ENCODE measurements at regions not wholly inside any gene's neighbourhood (a gene's known extent, or its start where the extent isn't known, plus 50 kb on each side); places are given as distances from the start of the nearest gene placed in this dataset.

GRCh38 chr2:220079595-220079994 is 452.2 kb downstream of the SLC4A3 start:
- no peak overlapping the region for H3K27ac ChIP-seq
- DNase-seq (ENCODE audit: low spot score) = no peak

DNA sequence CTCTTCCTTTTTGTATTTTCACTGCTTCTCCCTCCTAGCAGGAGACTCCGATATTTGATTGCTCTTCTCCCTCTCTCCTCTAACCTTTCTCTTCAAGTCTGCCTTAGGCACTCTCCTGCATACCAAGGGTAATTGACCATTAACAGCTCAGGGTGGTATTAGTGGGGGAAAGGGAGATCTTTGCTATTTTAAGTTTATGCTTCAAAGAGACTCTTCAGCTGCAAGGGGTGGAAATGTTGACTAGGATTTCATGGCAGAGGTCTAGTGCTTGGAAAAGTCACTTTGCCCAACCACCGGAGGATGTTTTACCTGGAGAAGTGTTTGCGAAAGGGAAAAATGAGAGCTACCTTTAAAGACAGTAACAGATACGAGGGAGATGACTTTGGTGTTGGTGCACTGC is 453.7 kb downstream of the SLC4A3 start:
- no peaks in the 10 kb centered on the region for H3K4me1 ChIP-seq (replicated peaks)
- no peak overlapping the region for H3K27ac ChIP-seq
- TF ChIP-seq CTCF (IDR thresholded peaks at IDR 0.05) (no peak), POLR2AphosphoS5 (IDR thresholded peaks at IDR 0.05) (no peak), POLR2A (IDR thresholded peaks at IDR 0.05) (no peak)
- no peaks in the 10 kb centered on the region for H3K9me3 ChIP-seq
- 74% methylated on average over 4 of the region's 4 CpGs for WGBS
- H3K36me3 ChIP-seq = no peaks in the 10 kb centered on the region
- intact Hi-C loops (cut with DNase I) = no loop called here
- no peaks in the 10 kb centered on the region for H3K27me3 ChIP-seq (replicated peaks; ENCODE audit: insufficient read depth)
- no peak for DNase-seq (ENCODE audit: low spot score)
- H3K4me3 ChIP-seq = no peak overlapping the region

More at GRCh38 chr2:220079595-220079994, 452.2 kb downstream of the SLC4A3 start:
- H3K4me3 ChIP-seq = no peak overlapping the region
- no peaks in the 10 kb centered on the region for H3K36me3 ChIP-seq
- WGBS = 78% methylated on average over 1 of the region's 1 CpG
- H3K9me3 ChIP-seq = no peaks in the 10 kb centered on the region
- H3K4me1 ChIP-seq (replicated peaks) = no peaks in the 10 kb centered on the region
- intact Hi-C loops (cut with DNase I) = no loop called here
- TF ChIP-seq CTCF (IDR thresholded peaks at IDR 0.05) = no peak
- TF ChIP-seq POLR2AphosphoS5 (IDR thresholded peaks at IDR 0.05) = no peak
- no peak for TF ChIP-seq POLR2A (IDR thresholded peaks at IDR 0.05)
- H3K27me3 ChIP-seq (replicated peaks; ENCODE audit: insufficient read depth) = no peaks in the 10 kb centered on the region

DNA sequence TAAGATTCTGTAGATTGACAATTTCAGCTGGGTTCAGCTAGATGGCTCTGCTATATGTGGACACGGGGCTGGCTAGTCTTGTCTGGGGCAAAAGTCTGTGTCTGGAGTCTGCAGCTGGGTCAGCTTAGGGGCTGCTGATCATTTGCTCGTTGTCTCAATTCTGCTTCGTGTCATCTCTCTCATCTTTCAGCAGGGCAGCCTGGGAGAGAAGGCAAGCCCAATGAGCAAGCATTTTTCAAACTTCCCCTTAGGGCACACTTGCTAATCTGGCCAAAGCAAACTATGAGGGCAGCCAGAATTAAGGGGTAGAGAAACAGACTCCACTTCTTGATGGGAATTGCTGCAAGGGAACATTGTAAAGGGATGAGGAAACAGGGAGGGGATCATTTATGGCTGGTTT is 462.6 kb downstream of the SLC4A3 start:
- H3K27ac ChIP-seq = no peak overlapping the region
- no peaks in the 10 kb centered on the region for H3K4me1 ChIP-seq (replicated peaks)
- TF ChIP-seq CTCF (IDR thresholded peaks at IDR 0.05) (no peak), POLR2A (IDR thresholded peaks at IDR 0.05) (no peak), POLR2AphosphoS5 (IDR thresholded peaks at IDR 0.05) (no peak)
- H3K27me3 ChIP-seq (replicated peaks; ENCODE audit: insufficient read depth) = no peaks in the 10 kb centered on the region
- H3K9me3 ChIP-seq = no peaks in the 10 kb centered on the region
- H3K36me3 ChIP-seq = no peaks in the 10 kb centered on the region
- peak; percentile 5 for DNase-seq (ENCODE audit: low spot score)
- intact Hi-C loops (cut with DNase I) = no loop called here
- WGBS = 29% methylated on average over 3 of the region's 3 CpGs
- H3K4me3 ChIP-seq = no peak overlapping the region

GRCh38 chr2:220096406-220096805 is 469.0 kb downstream of the SLC4A3 start:
- Histone ChIP-seq H3K9me3 (no peaks in the 10 kb centered on the region), H3K27me3 (replicated peaks; ENCODE audit: insufficient read depth) (no peaks in the 10 kb centered on the region), H3K27ac (no peak overlapping the region), H3K4me1 (replicated peaks) (no peaks in the 10 kb centered on the region), H3K4me3 (no peak overlapping the region), H3K36me3 (no peaks in the 10 kb centered on the region)
- 51% methylated on average over 2 of the region's 2 CpGs for WGBS
- intact Hi-C loops (cut with DNase I) = no loop called here
- DNase-seq (ENCODE audit: low spot score) = no peak
- TF ChIP-seq POLR2AphosphoS5 (IDR thresholded peaks at IDR 0.05) (no peak), CTCF (IDR thresholded peaks at IDR 0.05) (no peak), POLR2A (IDR thresholded peaks at IDR 0.05) (no peak)

- Histone ChIP-seq H3K9me3 (no peaks in the 10 kb centered on the region), H3K36me3 (no peaks in the 10 kb centered on the region), H3K27ac (no peak overlapping the region), H3K4me3 (no peak overlapping the region), H3K27me3 (replicated peaks; ENCODE audit: insufficient read depth) (peaks cover 2% of the 10 kb centered on the region), H3K4me1 (replicated peaks) (no peaks in the 10 kb centered on the region)
- WGBS = 87% methylated on average over 6 of the region's 6 CpGs
- no peak for DNase-seq (ENCODE audit: low spot score)
- TF ChIP-seq POLR2AphosphoS5 (IDR thresholded peaks at IDR 0.05) (no peak), POLR2A (IDR thresholded peaks at IDR 0.05) (no peak), CTCF (IDR thresholded peaks at IDR 0.05) (no peak)
- intact Hi-C loops (cut with DNase I) = no loop called here
These were observed 474.6 kb downstream of the SLC4A3 start for GRCh38 chr2:220101980-220102379.
